Fibroblast of peridontal ligament (primary cell): ENCODE measurements at regions not wholly inside any gene's neighbourhood (a gene's known extent, or its start where the extent isn't known, plus 50 kb on each side); places are given as distances from the start of the nearest gene placed in this dataset.
A peak's percentile ranks its signal among the peaks of the same experiment; 100 is the strongest.

Experiments
- DNase-seq: peaks from one replicate; pipeline ENCODE4 v3.0.0-alpha.2; 2010; ENCODE audit errors: extremely low read depth

DNA sequence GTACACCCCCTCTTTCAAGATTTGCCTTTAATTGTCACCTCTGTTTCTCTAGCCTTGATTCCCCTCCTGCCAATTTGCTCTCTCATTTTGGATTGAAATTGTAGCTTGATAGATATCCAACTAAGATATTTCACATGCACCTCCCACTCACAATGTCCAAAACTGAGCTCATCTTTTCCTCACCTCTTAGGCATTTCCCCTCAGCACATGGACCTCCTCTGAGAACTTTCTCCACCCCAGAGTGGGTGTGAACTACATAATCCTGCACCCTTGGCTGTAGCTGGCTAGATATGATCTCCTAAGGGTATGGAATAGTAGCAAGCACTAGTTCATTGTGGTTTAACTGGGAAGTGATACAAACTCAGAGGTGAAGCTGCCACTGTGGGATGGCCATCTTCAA is 91.5 kb upstream of the SESN3 start:
- peak; percentile 10 for DNase-seq

DNA sequence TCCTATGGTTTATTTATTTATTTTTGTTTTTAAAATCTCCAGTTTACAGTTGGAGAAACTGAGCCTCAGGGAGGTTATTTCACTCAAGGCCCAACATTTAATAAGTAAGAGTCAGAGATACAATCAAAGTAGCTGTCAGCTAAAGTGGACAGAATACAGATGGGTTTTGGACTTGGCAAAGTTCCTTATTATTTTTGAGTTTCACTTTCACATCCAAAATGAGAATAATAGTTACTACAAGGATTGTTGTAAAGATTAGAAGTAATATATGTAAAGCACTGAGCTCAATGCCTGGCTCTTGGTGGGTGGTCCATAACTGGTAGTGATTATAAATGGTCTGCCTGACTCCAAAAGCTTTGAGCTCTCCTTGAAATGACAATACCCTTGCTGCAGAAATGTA is 87.5 kb upstream of the SESN3 start:
- DNase-seq: peak; percentile 37

DNA sequence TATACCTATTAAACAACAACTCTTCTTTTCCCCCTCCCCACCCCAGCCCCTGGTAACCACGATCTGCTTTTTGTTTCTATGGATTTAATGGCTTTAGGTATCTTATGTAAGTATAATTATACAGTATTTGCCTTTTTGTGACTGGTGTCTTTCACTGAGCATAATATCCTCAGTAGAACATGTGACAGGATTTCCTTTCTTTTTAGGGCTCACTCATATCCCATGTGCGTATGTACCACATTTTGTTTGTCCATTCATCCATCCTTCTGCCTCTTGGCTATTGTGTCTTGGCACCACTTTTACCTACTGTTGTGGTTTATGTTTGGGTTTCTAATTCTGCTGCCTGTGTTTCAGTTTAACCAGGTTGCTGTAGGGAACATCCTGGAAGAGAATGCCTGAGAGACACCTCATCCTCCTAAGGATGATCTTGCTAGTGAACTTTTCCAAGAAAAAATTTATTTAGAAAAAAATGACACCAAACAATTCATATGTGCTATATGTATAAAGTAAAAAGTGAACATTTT is 77.6 kb upstream of the SESN3 start:
- DNase-seq: no peak

DNA sequence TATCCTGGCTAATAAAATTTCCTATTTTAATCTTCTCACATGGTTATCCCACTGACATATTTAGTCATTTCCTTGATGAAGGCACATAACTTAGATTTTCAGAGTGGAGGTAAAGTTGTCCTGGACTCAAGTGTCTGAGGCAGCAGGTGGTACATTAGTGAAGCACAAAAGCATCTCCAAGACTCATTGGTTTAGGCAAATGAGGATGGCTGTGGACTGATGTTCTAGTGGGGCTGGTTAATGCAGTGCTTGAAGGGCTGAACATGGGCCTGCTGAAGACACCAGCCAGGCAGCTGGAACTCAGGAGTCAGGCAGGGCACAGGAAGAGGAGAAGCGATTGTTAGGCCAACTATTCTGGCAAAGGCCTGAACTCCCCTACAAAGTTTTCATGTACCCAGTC is 76.3 kb upstream of the SESN3 start:
- DNase-seq: no peak

DNA sequence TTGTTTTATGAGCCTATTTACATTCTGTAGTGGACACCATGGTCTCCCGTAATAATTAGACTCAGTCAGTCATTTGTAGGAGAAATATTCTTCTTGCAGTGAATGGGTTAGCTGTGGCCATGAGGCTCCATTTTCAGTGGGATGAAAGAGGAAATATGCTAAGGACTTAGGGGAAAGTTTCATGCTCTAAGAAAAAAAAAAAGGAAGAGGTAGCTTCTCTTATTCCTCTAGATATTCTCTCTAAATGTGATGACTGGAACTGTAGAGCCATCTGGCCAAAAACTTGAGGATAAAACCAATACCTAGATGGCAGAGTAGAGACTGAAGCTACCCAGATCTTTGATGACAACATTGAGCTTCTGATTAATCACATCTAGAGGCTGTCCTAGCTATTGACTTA is 75.8 kb upstream of the SESN3 start:
- DNase-seq: no peak

DNA sequence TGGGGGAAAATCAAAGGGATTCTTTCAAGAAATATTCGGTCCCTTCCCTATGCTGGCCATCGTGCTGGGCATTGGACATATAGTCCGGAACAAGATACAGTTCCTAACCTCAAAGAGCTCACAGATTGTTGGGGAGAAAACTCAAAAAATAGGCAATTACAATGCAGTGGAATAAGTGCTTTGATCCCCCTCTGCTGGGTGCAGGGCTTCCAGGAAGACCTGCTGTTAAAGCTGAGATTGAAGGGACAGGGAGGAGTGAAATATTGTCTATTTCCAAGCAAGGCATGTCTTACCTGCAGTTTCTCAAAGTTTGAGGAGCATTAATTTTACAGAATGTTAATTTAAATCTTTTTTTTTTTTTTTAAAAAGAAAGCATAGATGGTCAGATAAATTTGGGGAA is 75.1 kb upstream of the SESN3 start:
- no peak for DNase-seq

DNA sequence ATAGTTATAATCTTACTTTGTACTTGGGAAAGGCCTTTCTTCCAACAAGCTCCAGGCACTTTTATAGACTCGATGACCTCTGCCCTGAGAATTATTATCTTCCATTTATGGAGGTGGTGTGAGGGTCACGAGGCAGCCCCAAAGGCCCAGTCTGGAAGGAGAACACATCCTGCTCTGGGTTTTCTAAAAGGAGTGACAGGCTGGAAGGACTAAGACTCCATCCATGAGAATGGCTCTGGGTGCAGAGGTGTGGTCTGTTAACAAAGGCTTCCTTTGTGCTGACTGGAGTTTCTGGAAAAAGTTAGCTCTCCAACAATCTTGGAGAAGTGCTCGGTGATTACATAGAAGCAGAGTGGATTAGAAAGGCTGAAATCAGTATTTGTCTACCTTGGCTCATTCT is 74.7 kb upstream of the SESN3 start:
- DNase-seq: no peak

DNA sequence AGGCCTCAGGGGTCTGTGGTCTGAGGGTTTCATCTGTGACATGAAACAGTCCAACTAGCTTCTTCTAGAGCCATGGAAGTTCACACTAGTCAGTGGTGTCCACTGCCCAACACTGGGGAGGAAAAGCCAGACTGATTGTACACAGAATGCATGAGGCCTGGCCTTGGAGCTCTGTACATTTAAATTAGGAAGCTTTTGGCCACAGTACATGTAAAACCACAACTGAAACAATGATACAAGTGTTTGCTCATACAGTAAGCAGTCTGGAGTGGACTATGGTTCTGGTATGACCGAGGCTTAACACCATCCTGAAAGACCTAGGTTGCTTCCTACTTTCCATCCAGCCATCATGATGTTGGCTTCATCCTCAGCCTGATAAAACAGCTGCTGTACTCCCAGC is 73.8 kb upstream of the SESN3 start:
- DNase-seq: no peak

DNA sequence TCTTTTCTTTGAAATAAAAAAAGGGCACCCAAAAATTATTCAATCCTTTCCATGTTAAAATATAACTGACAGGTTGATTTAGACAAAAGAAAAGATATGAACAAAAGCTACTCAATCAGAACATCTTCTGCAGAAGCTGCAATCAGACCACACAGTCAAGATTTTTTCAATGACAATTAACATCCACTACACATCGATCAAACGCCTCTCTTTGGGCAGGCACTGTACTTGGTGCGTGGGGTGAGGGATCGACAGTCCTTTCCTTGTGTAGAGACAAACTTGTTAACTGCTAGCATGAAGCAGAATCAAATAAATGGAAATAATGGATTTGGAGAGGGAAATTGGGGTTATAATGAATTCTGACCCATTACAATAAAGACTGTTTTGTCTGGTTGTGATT is 71.2 kb upstream of the SESN3 start:
- no peak for DNase-seq

DNA sequence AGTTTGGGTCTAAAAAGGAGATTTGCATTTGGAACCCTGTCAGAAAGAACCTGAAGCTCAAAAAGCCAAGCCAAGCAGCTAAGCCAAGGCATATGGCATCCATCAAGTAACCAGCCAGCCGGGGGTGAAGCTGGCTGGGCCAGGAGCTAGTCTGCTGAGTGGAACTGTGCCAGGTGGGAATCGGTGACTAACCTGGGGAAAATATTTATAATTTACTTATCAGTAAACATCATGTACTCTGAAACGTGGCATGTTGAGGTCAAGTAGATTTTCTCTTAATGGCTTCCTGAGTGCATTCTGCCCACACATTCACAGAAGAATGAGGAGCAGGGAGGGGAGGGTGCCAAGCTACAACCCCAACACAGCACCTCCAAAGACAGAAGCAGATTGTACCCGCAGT is 70.5 kb upstream of the SESN3 start:
- DNase-seq: no peak

DNA sequence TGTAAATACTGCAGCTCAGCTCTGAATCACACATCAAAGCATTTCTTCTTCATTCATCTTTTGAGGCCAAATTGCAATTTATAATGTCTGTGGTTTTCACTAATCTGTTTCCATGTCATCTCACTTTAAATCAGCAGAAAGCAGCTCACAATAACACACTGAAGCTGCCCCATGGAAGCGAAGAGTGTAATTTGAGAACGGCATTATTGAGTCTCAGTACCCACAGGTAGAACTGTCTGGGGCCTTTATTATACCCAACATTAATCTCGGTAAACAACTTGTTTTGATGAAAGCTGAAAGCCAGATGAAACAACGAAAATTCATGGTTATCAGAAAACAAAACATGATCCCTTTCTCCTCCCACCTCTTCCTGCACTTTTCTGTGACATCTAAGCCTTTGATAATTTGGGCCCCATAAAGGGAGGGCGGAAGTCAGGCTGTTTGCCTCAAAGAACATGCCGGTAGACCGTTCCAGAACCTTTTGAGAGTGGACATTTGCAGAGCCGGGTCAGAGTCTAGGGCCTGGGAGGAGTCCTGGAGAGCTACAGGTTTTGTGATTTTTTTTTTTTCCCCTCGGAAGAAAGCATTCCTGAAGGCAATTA is 68.2 kb upstream of the SESN3 start:
- peak; percentile 5 for DNase-seq

DNA sequence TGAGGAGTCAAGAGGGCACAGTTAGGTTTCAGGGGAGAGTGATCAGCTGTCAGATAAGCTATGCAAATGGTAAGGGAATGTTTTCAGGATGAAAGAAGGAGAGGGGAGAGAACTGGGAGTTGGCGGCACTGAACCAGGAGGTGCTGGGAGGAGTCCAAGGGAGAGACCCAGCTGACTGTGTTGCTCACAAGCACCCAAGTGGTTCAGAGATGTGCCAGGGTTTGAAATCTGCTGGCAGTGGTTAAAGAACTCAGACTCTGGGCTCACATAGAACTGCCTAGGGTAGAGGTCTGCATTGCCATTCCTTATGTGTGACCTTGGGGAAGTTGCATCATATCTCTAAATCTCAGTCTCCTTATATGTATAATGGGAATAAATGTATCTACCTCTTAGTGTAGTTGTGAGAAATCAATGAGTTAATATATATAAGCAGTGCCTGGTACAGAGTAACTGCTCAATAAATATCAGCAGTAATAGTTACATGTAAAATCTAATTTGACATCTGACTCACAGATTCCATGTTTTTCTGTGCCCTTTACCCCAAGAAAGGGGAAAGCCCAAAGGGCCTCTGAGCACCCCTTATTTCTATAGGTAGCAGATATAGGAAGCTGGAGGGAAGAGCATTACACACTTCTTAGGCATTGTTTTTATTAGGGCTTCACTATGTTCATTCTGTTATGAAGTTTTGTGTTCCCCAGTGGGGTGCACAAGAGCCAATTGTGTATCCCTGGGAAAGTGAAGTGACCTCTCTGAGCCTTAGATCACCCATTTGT is 66.9 kb upstream of the SESN3 start:
- no peak for DNase-seq

DNA sequence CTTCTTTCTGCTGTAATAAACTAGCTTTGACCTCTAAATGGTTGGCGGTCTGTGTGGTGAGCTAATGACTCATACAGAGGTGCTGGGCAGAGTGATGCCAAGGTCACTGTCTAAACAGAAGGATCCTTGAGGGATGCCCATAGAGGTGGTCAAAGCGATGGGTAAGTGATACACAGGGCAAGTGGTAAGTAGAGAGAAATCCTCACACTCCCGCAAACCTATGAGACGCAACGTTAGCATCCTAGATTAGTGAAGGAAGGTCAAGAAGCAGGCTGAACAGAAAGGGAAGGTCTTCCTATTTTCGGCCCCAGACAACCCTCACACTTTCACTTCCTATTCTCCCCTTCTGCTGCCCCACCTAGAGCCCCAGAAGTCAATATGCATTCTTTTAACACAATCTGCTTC is 65.6 kb upstream of the SESN3 start:
- DNase-seq: no peak

DNA sequence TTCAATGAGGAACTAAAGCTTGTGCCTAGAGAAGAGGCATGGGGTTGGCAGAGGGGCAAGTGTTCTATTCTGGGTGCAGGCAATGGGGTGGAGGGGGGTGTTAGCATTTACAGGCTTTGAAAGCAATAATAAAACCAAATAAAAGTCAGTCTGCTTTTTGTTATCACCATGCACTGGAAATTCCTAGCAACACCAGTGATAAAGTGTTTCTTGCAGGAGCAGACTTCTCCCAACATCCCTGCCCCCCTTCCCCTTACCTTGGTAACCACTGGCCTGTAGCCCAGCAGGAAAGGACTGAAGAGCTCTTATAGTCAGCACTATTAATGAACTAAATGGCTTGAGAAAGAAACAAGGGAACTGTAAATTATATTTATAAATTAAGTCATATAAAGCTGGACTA is 65.2 kb upstream of the SESN3 start:
- no peak for DNase-seq

DNA sequence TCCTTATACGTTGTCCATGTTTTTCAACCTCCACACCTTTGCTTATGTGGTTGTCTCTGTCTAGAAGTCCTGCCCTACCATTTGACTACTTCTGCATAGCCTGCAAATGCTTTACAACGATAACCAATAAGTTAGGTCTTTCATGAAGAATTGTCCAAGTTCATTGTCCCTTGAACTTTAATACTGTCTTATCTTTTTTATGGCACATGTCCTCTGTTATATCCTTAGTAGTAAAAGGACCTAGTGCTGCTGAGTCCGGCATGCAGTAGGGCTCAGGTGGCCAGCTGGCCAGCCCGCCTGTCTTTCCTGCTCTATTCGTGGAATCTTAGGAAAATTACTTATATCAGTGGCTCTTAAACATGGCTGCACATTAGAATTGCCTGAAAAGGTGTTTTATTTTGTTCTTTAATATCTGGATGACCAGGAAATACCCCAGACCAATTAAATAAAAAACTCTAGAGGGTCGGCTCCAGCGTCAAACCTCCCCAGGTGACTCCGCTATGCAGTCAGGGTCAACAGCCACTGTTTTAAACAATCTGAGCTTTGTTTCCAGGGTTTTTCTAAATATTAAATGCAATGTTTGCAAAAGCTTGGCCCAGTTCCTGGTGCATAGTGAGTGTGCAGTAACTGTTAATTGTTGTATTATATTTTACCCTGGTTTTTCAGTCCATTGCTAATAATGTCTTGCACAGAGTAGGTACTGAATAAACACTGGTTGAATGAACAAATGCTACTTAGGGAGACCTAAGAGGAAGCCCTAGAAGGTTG is 64.6 kb upstream of the SESN3 start:
- no peak for DNase-seq

DNA sequence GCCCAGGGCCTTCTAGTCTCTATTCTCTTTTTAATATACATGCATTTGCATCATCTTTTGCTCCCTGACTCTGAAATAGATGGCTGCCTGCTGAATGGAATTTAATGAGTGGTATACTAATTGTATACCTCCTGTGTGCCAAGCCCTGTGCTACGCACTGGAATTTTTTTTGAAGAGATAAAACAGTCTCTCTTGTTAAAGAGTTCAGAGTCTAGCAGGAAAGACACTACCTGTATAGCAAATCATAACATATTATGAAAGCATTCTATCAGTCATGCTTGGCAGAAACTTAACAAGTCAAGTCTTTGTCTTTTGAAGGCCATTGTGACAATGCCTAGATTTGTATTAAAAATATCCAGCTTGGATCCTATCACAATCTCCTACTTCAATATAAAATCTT is 63.7 kb upstream of the SESN3 start:
- no peak for DNase-seq

DNA sequence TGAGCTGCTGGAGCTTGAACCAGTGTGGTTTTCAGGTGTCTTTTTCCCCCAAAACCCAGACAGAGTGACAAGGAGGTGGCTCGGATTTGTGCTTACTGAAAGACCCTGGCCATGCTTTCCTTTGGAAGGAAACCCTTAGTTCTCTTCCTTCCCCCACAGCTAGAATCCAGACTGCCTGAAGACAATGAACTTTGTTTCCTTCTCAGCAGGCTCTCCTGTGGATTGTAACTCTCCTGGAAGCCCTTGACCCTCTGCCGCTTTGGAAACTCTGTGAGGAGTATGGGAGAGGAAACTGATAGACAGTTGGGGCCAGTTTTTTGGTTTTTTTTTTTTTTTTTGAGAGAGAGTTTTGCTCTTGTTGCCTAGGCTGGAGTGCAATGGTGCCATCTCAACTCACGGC is 62.1 kb upstream of the SESN3 start:
- no peak for DNase-seq

DNA sequence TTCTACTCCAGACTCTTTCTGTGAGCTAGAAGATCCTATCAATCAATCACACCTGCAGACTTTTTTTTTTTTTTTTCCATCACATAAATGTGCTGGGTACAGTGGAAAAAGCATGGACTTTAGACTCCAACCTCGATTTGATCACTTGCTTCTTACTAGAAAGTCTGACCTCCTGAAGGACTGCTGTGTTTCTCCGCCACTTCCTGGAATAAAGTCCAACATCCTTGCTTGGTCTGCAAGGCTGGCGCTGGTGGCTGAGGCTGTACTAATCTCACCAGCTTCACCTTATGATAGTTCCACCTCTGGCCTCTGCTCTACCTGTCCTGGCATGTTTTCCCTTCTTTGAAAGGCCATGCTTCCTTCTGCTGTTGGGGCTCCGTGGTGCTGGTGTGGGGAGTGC is 60.9 kb upstream of the SESN3 start:
- no peak for DNase-seq

DNA sequence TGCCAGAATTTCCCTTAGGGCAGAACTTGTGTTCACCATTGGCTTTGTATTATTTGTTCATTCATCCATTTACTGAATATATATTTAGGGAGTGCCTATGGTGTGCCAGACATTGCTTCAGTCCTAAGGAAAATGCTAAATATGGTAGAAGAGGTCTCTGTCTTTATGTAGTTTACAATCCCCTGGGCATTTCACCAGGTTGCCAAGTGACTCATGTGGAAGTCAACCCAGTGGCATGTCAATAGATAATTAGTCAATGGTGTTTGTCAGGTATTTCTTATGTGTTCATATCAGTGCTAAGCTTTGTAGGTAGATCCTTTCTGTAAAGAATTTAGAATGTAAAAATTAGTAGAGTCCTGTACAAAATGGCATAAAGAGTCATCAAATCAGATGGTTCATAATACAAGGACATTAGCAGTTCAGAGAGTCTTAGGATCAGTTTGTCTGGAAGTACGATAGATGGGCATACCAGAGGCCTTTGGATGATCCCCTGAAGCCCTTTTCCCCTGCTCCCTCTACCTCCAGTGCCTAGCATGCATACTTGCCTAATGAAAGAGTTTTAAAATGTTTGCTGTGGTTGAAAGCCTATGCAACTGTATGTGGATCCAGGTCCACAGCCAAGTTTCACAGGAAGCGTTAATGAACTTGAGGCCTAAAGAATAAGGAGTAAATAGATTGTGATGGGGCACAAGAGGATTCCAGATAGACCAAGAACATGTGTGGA is 58.5 kb upstream of the SESN3 start:
- no peak for DNase-seq

DNA sequence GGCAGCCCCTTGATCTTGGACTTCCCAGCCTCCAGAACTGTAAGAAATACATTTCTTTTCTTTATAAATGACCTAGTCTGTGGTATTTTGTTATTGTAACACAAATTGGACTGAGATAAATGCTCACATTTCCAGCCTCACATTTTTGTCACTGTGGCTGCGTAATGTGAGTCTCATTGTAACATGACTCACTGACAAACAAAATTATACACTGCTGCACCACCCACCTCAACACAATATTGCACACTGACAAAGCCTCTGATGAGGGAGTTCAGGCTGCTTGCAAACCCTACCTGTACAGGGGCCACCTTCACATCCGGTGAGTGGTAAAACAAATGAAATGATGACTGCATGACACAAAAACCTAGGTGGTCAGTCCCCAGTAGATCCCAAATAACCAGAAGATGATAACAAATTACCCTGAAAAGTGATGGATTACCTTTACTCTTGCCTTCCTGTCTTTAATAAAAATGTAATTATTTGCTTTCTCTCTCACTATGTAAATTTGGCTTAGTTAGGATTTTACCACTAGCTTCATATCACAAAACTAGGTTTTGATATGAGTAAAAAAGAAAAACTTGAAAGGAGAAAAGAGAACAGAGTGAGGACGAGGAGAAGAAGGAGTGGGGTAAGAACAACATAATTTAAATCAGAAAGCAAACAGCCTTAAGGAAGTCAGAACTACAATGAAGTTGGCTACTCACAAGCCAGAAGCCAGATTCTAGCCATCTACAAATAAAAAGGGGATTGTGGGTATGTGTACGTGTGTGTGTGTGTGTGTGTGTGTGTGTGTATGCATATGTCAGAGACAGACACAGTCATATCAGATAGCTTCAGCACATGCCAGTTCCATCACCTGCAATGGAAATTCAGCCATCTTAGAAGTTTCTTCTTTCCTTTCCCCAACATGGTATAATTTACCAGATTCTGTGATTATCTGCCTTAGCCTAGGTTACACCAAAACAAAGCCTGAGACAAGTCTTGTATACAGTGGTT is 53.4 kb upstream of the SESN3 start:
- no peak for DNase-seq

DNA sequence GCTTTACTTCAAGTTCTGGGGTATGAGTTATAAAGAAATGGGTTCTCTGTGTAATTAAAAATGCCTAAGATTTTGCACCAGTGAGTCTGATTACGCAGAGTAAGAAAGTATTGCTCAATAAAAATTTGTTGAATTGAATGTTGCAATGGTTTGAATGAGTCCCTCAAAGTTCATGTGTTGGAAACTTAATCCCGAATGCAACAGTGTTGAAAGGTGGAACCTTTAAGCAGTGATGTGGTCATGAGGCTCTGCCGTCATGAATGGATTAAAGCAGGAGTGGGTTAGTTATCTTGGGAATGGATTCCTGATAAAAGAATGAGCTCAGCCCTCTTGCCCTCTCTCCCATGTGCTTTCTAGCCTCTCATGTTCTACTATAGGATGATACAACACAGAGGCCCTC is 52.6 kb upstream of the SESN3 start:
- DNase-seq: peak; percentile 14
